GM23338 (cell line): ENCODE measurements at regions not wholly inside any gene's neighbourhood (a gene's known extent, or its start where the extent isn't known, plus 50 kb on each side); places are given as distances from the start of the nearest gene placed in this dataset.

Source experiments
- ATAC-seq: fragments of 200-7000 bp; cut with Tn5 transposase; 3 replicates; pipeline ENCODE4 v1.9.1; 2020
- DNase-seq: peaks from one replicate; pipeline ENCODE4 v3.0.0-alpha.2; 2015; ENCODE audit warnings: low spot score
- H2AFZ ChIP-seq: fragments of 200-600 bp; sonication (generic); 2 replicates; pipeline ENCODE4 v1.8.0; 2016; ENCODE audit warnings: antibody characterized with exemption, mild to moderate bottlenecking, moderate library complexity
- H3F3A ChIP-seq: fragments of 200-600 bp; sonication (generic); replicated peaks from 2 replicates; pipeline ENCODE4 v1.8.0; 2017; ENCODE audit warnings: antibody characterized with exemption, mixed run types, low read depth
- H3K27ac ChIP-seq: fragments of 200-600 bp; sonication (generic); 2 replicates; pipeline ENCODE4 v1.6.1; 2016; ENCODE audit warnings: low read depth
- H3K27me3 ChIP-seq: fragments of 200-600 bp; sonication (generic); 2 replicates; pipeline ENCODE4 v1.8.0; 2016; ENCODE audit warnings: mild to moderate bottlenecking, mixed run types, moderate library complexity; ENCODE audit not compliant: insufficient read depth
- H3K36me3 ChIP-seq: fragments of 200-600 bp; sonication (generic); 2 replicates; pipeline ENCODE4 v1.8.0; 2016; ENCODE audit warnings: mild to moderate bottlenecking; ENCODE audit not compliant: insufficient read depth
- H3K4me1 ChIP-seq: fragments of 200-600 bp; sonication (generic); 2 replicates; pipeline ENCODE4 v1.8.0; 2016; ENCODE audit warnings: mild to moderate bottlenecking, moderate library complexity; ENCODE audit not compliant: insufficient read depth
- H3K4me2 ChIP-seq: fragments of 200-600 bp; sonication (generic); 2 replicates; pipeline ENCODE4 v1.7.1; 2017; ENCODE audit warnings: mixed run types
- H3K4me3 ChIP-seq: fragments of 200-600 bp; sonication (generic); 2 replicates; pipeline ENCODE4 v1.6.1; 2016; ENCODE audit warnings: mixed run types
- H3K79me2 ChIP-seq: fragments of 200-600 bp; sonication (generic); replicated peaks from 2 replicates; pipeline ENCODE4 v1.8.0; 2017; ENCODE audit warnings: mild to moderate bottlenecking; ENCODE audit not compliant: insufficient read depth
- H3K9me2 ChIP-seq: fragments of 200-600 bp; sonication (generic); 2 replicates; pipeline ENCODE4 v1.8.0; 2017; ENCODE audit not compliant: insufficient read depth
- H4K20me1 ChIP-seq: fragments of 200-600 bp; sonication (generic); replicated peaks from 2 replicates; pipeline ENCODE4 v1.8.0; 2017; ENCODE audit warnings: mild to moderate bottlenecking; ENCODE audit not compliant: insufficient read depth
- H3K27ac Mint-ChIP-seq: 2 replicates; pipeline ENCODE4 v1.8.0; 2020; ENCODE audit warnings: inconsistent platforms, mild to moderate bottlenecking, moderate library complexity, mixed read lengths
- H3K27me3 Mint-ChIP-seq: 3 replicates; pipeline ENCODE4 v1.8.0; 2022; ENCODE audit warnings: low read depth, mild to moderate bottlenecking, moderate library complexity, mixed read lengths, inconsistent platforms; ENCODE audit not compliant: insufficient read depth, poor library complexity
- H3K36me3 Mint-ChIP-seq: 3 replicates; pipeline ENCODE4 v1.8.0; 2021; ENCODE audit warnings: low read depth, mild to moderate bottlenecking, inconsistent platforms, moderate library complexity, mixed read lengths
- H3K4me1 Mint-ChIP-seq: 3 replicates; pipeline ENCODE4 v1.8.0; 2020; ENCODE audit warnings: mild to moderate bottlenecking, inconsistent platforms, mixed read lengths
- H3K4me3 Mint-ChIP-seq: 3 replicates; pipeline ENCODE4 v1.8.0; 2021; ENCODE audit warnings: moderate library complexity, mild to moderate bottlenecking, inconsistent platforms, mixed read lengths
- H3K9me3 Mint-ChIP-seq: 3 replicates; pipeline ENCODE4 v1.8.0; 2020; ENCODE audit warnings: moderate library complexity, mild to moderate bottlenecking, inconsistent platforms, mixed read lengths
- CREB1 ChIP-seq: fragments of 250-450 bp; sonication (Bioruptor Pico); IDR thresholded peaks from 2 replicates; pipeline ENCODE4 v1.5.0; 2020; ENCODE audit warnings: low read depth, mild to moderate bottlenecking, moderate library complexity
- ETS1 ChIP-seq: IDR thresholded peaks from 2 replicates; pipeline ENCODE4 v1.6.1; 2016; ENCODE audit warnings: antibody characterized with exemption
- EZH2 ChIP-seq: fragments of 200-600 bp; sonication (generic); IDR thresholded peaks from one replicate; pipeline ENCODE4 v1.8.0; 2017; ENCODE audit warnings: antibody characterized with exemption, mild to moderate bottlenecking, low read depth; ENCODE audit not compliant: unreplicated experiment
- EZH2phosphoT487 ChIP-seq: fragments of 200-600 bp; sonication (generic); IDR thresholded peaks from one replicate; pipeline ENCODE4 v1.8.1; 2018; ENCODE audit warnings: antibody characterized with exemption; ENCODE audit not compliant: unreplicated experiment
- JUNB ChIP-seq: IDR thresholded peaks from one replicate; pipeline ENCODE4 v1.6.1; 2016; ENCODE audit warnings: antibody characterized with exemption; ENCODE audit not compliant: unreplicated experiment
- NANOG ChIP-seq: IDR thresholded peaks from 2 replicates; pipeline ENCODE4 v1.6.1; 2016; ENCODE audit warnings: antibody characterized with exemption, borderline replicate concordance
- POLR2AphosphoS5 ChIP-seq: IDR thresholded peaks from 2 replicates; pipeline ENCODE4 v1.6.1; 2016; ENCODE audit warnings: antibody characterized with exemption, low read depth
- REST ChIP-seq: IDR thresholded peaks from one replicate; pipeline ENCODE4 v1.6.1; 2018; ENCODE audit warnings: antibody characterized with exemption; ENCODE audit not compliant: unreplicated experiment
- STAT1 ChIP-seq: IDR thresholded peaks from one replicate; pipeline ENCODE4 v1.6.1; 2016; ENCODE audit warnings: antibody characterized with exemption; ENCODE audit not compliant: unreplicated experiment
- ZNF114 ChIP-seq: fragments of 250-450 bp; sonication (Bioruptor Pico); IDR thresholded peaks from 2 replicates; pipeline ENCODE4 v1.5.0; 2020; ENCODE audit warnings: mild to moderate bottlenecking, moderate library complexity
- ZNF331 ChIP-seq: fragments of 250-450 bp; sonication (Bioruptor Pico); IDR thresholded peaks from 2 replicates; pipeline ENCODE4 v1.5.0; 2020; ENCODE audit warnings: low read depth, mild to moderate bottlenecking, moderate library complexity
- TF ChIP-seq, protein P1 (sequence below), 2 experiments: fragments of 200-600 bp in 1 of 2; sonication (generic) in 1 of 2; conservative IDR thresholded peaks; 2 replicates each; pipeline versions ENCODE4 v1.5.1 to v1.6.1; 2016 to 2017; ENCODE audit warnings: antibody characterized with exemption in 2 of 2, low read depth in 2 of 2, mild to moderate bottlenecking in 2 of 2, moderate library complexity in 1 of 2
- TF ChIP-seq, protein P2 (sequence below): fragments of 250-450 bp; sonication (Bioruptor Pico); IDR thresholded peaks from 2 replicates; pipeline ENCODE4 v1.5.0; 2020; ENCODE audit warnings: mild to moderate bottlenecking, moderate library complexity

- peaks cover 11% of the 10 kb centered on the region for H3K4me1 Mint-ChIP-seq
- no peak overlapping the region for H3K27ac Mint-ChIP-seq
- H3K27ac ChIP-seq = no peak overlapping the region
- H2AFZ ChIP-seq = peak overlapping the region; percentile 24; the same call in 1 of the 2 replicates
- H3K36me3 Mint-ChIP-seq = no peaks in the 10 kb centered on the region
- DNase-seq (no peak), ATAC-seq (no peak)
- no peaks in the 10 kb centered on the region for H3K79me2 ChIP-seq
- no peak overlapping the region for H3K4me2 ChIP-seq
- no peaks in the 10 kb centered on the region for H3K36me3 ChIP-seq
- no peaks in the 10 kb centered on the region for H3K27me3 ChIP-seq
- H3F3A ChIP-seq = no peaks in the 10 kb centered on the region
- no peaks in the 10 kb centered on the region for H3K27me3 Mint-ChIP-seq
- H3K4me1 ChIP-seq = peaks cover 8% of the 10 kb centered on the region; the same call in 1 of the 2 replicates
- TF ChIP-seq CREB1 = no peak
- TF ChIP-seq ZNF114 (CRISPR knock-in tag) = no peak
- no peak for TF ChIP-seq EZH2phosphoT487
- no peak for TF ChIP-seq POLR2AphosphoS5
- no peak for TF ChIP-seq REST
- TF ChIP-seq, protein P1, sequence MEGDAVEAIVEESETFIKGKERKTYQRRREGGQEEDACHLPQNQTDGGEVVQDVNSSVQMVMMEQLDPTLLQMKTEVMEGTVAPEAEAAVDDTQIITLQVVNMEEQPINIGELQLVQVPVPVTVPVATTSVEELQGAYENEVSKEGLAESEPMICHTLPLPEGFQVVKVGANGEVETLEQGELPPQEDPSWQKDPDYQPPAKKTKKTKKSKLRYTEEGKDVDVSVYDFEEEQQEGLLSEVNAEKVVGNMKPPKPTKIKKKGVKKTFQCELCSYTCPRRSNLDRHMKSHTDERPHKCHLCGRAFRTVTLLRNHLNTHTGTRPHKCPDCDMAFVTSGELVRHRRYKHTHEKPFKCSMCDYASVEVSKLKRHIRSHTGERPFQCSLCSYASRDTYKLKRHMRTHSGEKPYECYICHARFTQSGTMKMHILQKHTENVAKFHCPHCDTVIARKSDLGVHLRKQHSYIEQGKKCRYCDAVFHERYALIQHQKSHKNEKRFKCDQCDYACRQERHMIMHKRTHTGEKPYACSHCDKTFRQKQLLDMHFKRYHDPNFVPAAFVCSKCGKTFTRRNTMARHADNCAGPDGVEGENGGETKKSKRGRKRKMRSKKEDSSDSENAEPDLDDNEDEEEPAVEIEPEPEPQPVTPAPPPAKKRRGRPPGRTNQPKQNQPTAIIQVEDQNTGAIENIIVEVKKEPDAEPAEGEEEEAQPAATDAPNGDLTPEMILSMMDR (conservative IDR thresholded peaks at IDR 0.05; ENCODE audit: low read depth in 2 of 2) = no peak
- TF ChIP-seq JUNB = no peak
- TF ChIP-seq, protein P2, sequence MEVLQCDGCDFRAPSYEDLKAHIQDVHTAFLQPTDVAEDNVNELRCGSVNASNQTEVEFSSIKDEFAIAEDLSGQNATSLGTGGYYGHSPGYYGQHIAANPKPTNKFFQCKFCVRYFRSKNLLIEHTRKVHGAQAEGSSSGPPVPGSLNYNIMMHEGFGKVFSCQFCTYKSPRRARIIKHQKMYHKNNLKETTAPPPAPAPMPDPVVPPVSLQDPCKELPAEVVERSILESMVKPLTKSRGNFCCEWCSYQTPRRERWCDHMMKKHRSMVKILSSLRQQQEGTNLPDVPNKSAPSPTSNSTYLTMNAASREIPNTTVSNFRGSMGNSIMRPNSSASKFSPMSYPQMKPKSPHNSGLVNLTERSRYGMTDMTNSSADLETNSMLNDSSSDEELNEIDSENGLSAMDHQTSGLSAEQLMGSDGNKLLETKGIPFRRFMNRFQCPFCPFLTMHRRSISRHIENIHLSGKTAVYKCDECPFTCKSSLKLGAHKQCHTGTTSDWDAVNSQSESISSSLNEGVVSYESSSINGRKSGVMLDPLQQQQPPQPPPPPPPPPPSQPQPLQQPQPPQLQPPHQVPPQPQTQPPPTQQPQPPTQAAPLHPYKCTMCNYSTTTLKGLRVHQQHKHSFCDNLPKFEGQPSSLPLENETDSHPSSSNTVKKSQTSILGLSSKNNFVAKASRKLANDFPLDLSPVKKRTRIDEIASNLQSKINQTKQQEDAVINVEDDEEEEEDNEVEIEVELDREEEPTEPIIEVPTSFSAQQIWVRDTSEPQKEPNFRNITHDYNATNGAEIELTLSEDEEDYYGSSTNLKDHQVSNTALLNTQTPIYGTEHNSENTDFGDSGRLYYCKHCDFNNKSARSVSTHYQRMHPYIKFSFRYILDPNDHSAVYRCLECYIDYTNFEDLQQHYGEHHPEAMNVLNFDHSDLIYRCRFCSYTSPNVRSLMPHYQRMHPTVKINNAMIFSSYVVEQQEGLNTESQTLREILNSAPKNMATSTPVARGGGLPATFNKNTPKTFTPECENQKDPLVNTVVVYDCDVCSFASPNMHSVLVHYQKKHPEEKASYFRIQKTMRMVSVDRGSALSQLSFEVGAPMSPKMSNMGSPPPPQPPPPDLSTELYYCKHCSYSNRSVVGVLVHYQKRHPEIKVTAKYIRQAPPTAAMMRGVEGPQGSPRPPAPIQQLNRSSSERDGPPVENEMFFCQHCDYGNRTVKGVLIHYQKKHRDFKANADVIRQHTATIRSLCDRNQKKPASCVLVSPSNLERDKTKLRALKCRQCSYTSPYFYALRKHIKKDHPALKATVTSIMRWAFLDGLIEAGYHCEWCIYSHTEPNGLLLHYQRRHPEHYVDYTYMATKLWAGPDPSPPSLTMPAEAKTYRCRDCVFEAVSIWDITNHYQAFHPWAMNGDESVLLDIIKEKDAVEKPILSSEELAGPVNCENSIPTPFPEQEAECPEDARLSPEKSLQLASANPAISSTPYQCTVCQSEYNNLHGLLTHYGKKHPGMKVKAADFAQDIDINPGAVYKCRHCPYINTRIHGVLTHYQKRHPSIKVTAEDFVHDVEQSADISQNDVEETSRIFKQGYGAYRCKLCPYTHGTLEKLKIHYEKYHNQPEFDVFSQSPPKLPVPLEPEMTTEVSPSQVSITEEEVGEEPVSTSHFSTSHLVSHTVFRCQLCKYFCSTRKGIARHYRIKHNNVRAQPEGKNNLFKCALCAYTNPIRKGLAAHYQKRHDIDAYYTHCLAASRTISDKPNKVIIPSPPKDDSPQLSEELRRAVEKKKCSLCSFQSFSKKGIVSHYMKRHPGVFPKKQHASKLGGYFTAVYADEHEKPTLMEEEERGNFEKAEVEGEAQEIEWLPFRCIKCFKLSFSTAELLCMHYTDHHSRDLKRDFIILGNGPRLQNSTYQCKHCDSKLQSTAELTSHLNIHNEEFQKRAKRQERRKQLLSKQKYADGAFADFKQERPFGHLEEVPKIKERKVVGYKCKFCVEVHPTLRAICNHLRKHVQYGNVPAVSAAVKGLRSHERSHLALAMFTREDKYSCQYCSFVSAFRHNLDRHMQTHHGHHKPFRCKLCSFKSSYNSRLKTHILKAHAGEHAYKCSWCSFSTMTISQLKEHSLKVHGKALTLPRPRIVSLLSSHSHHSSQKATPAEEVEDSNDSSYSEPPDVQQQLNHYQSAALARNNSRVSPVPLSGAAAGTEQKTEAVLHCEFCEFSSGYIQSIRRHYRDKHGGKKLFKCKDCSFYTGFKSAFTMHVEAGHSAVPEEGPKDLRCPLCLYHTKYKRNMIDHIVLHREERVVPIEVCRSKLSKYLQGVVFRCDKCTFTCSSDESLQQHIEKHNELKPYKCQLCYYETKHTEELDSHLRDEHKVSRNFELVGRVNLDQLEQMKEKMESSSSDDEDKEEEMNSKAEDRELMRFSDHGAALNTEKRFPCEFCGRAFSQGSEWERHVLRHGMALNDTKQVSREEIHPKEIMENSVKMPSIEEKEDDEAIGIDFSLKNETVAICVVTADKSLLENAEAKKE (CRISPR knock-in tag) = no peak
- no peak for TF ChIP-seq ZNF331 (CRISPR knock-in tag)
- TF ChIP-seq STAT1 = no peak
- TF ChIP-seq NANOG = no peak
- TF ChIP-seq ETS1 = no peak
- no peak for TF ChIP-seq EZH2
- no peak overlapping the region for H3K4me3 Mint-ChIP-seq
- no peaks in the 10 kb centered on the region for H3K9me3 Mint-ChIP-seq
- H4K20me1 ChIP-seq = no peaks in the 10 kb centered on the region
- no peak overlapping the region for H3K4me3 ChIP-seq
- H3K9me2 ChIP-seq = no peaks in the 10 kb centered on the region
Observed at GRCh38 chr7:26093023-26093422, 59.0 kb upstream of the NFE2L3 start.
